ENCODE measurements at regions not wholly inside any gene's neighbourhood (a gene's known extent, or its start where the extent isn't known, plus 50 kb on each side); places are given as distances from the start of the nearest gene placed in this dataset.

- intact Hi-C loops (cut with micrococcal nuclease): no loop called here
These were observed 418.9 kb downstream of the ZNF536 start for GRCh38 chr19:30791088-30791487.

- intact Hi-C loops (cut with micrococcal nuclease): no loop called here
These were observed 418.0 kb downstream of the ZNF536 start for GRCh38 chr19:30790056-30790680.

DNA sequence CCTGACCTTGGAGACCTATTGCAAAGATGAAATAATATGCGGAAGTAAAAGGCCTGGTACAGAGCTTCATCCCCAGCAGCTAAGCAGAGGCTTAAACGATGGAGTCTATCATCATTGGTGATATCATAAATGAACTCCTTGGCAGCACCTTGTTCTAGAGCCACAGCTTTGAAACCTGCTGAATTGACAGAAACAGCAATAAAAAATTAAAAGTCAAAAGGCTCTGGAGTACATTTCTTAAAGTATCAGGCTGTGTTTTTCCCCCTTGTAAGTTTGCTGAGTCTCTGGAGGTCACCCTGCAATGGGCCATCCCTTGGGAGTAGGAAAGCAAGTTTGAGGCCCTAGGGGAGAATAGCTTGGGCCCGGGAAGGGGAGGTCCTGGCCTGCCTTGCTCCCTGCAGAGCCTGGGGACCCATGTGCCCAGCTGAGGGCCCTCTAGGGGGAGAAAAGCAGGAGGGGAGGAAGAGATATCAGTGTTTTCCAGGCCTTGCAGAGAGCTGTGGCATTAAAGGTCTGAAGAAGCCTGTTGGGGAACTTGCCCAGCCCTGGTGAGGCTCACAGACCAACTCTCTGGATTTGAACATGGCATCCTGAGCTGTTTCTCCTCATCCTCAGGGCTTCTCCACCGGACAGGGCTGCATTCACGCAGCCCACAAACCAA is 416.1 kb downstream of the ZNF536 start:
- intact Hi-C loops (cut with micrococcal nuclease): loop anchor here (10.0 kb wide), 1 partner anchor 1257 kb away; no protein-coding TSS in a partner anchor

DNA sequence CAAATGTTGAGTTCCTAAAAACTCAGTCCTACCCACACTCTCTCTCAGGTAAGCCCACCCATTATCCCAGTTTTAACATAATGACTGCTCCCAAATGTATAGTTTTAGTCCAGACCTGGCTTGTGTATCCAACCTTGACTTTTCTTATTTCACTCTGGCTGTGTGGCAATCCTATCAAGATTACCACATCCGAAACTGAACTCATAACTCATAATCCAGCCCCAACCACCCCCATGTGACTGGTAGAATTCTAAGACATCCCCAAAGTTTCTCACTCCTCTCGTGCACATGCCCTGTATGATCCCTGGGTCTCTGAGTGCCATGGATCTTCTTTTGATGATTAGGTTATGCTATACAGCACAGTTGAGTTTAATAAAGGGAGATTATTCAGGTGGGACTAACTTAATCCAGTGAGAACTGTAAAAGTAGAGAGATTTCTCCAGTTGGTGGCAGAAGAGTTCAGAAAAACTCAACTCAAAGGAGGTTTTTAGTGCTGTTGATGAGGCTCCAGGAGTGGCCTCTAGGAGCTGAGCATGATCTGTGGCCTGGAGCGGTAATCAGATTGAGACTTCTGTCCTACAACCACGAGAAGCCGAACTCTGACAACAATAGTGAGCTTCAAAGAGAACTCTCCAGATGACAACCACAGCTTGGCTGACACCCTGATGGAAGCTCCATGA is 413.4 kb downstream of the ZNF536 start:
- intact Hi-C loops (cut with micrococcal nuclease): loop anchor here (1.0 to 10.0 kb wide), 3 partner anchors 572 to 1439 kb away; no protein-coding TSS in a partner anchor

DNA sequence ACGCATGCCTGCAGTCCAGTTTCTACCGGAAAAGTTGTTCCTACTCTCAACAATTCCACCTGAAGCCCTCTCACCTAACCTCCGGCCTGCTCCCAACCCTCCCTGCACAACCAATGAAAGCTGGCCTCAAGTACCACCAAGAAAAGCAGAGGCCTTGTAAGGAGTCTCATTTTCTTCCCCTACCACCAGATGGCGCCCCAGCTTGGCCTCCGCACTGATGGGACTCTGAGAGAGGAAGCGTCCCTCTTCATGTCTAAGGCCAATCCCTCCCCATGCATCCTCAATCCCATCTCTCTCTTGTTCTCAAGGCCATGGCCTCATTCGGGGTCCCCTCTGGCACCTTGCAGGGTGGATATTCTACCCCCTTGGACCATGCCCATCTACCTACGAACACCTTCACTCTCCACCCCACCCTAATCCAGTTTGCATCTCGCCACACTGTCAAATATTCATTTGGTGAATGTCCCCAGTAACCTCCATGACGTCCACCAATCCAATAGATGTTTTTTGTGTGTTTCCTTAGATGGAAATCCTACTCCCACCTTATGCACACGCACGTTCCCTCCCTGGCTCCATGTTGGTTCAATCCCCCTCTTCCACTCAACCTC is 412.8 kb downstream of the ZNF536 start:
- intact Hi-C loops (cut with micrococcal nuclease): loop anchor here (1.0 to 10.0 kb wide), 3 partner anchors 572 to 1439 kb away; no protein-coding TSS in a partner anchor

DNA sequence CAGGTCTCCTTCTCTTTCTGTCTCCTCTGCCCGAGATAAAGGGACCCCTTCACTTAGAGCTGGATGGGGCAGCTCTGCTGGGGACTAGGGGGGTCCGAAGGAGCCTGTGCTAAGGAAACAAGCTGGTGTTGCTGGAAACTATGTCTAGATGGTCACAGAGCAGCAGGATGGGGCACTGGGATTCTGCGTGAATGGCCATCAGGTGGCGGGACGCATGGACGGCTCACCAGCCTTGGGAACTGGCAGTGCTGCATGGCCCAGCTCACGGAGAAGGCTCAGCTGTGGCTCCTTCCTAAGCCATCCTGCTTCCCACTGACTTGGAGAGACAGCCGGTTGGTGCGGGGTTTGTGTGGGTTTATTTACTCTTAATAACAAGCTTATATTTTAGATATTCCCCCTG is 411.8 kb downstream of the ZNF536 start:
- intact Hi-C loops (cut with micrococcal nuclease): loop anchor here (10.0 kb wide), 1 partner anchor 1261 kb away; no protein-coding TSS in a partner anchor

- intact Hi-C loops (cut with micrococcal nuclease): loop anchor here (10.0 kb wide), 1 partner anchor 1262 kb away; no protein-coding TSS in a partner anchor
These were observed 411.0 kb downstream of the ZNF536 start for GRCh38 chr19:30783212-30783611.

- intact Hi-C loops (cut with micrococcal nuclease): loop anchor here (10.0 kb wide), 1 partner anchor 1263 kb away; no protein-coding TSS in a partner anchor
These were observed 409.3 kb downstream of the ZNF536 start for GRCh38 chr19:30781519-30781918.

- intact Hi-C loops (cut with micrococcal nuclease): loop anchor here (10.0 kb wide), 1 partner anchor 1264 kb away; no protein-coding TSS in a partner anchor
These were observed 408.9 kb downstream of the ZNF536 start for GRCh38 chr19:30781047-30781446.

- intact Hi-C loops (cut with micrococcal nuclease): loop anchor here (10.0 kb wide), 1 partner anchor 1264 kb away; no protein-coding TSS in a partner anchor
These were observed 408.3 kb downstream of the ZNF536 start for GRCh38 chr19:30780456-30780855.

GRCh38 chr19:30780032-30780431 is 407.8 kb downstream of the ZNF536 start:
- intact Hi-C loops (cut with micrococcal nuclease): loop anchor here (10.0 kb wide), 1 partner anchor 1265 kb away; no protein-coding TSS in a partner anchor

DNA sequence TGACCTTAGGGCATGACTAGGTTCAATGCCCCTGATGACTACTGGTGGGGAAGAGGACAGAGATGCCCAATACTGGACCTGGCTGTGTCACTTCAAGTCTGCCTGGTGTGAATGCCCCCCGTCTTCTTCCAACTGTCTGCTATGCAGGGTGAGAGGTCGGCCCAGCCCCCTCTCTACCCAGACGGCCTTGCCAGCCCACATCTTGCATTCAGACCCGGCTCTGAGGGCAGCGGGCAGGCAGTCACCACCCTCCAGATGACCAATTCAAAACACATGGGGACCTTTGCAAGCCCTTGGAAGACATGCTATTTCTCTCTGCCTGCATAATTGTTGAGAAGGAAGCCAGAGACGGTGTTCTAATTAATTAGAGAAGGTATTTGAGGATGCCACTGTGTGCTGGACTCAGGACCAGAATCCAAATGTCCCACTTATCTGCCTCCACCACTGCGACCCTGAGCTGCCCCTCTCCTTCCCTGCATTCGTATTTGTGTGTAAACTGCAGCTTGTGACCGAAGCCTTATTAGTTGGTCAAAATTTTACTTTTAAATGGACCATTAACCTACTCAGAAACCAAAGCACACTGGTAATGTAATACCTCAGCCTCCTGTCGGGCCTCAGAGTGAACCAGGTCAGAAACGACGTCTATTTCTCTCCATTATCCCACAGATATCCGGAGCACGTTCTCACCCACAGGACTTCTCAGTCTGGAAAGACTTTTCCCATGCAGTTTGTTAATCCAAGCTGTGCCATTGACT is 407.0 kb downstream of the ZNF536 start:
- intact Hi-C loops (cut with micrococcal nuclease): no loop called here

DNA sequence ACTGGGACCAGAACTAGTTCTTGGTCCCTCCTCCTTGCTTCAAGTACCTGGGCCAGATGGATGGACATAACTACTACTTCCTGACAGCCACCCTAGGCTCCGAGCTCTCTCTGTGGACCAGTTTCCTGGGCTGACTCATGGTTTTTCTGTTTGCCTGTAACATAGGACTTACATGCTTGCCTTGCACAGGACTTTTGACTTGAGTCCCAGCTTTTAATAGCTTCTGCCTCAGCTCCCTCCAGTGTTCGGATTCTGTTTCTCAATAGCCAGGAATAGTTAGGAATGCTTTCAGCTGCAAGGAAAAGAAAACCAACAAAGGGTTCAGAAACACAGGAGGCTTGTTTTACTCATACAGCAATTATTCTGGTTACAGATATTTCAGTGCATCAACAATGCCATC is 405.9 kb downstream of the ZNF536 start:
- intact Hi-C loops (cut with micrococcal nuclease): no loop called here

DNA sequence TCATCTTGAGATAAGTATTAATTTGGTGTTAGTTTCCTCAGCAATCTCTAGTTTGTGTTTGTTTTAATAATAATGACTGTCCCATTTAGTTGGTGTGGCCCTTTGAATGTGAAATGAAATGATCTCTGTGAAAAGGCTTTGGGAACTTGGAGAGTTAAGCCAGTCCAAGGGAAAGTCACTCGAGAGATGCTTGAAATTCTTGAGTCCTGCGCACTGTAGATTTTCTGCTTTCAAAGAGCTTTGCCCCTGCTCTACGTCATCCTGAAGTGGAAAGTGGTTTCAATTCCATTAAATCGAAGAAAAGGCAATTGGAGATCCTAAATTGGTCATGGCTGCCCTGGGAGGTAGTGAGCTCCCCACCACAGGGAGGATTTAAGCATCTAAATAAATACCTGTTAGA is 403.8 kb downstream of the ZNF536 start:
- intact Hi-C loops (cut with micrococcal nuclease): no loop called here

DNA sequence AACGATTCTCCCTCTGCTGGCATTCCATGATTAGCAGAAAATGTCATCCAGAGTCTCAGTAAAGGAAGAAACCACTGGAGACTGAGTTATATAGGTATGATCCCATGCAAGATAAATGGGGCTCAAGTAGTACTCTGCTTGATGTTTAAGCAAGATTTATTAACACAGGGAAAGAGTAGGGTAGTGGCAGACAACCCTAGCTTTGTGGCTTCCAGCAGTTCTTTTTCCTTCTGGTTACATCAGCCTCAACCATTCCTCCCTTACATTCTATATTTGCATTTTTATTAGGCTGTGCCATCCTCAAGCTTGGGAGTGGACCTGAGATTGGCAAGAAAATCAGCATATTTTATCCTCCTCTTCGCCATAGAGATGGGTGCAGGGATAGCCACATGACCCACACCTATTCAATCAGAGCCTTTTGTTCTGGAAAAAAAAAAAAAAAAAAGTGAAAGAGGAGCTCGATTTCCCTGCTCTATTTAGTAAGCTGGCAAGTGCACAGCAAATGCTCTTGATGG is 402.1 kb downstream of the ZNF536 start:
- intact Hi-C loops (cut with micrococcal nuclease): no loop called here

- intact Hi-C loops (cut with micrococcal nuclease): no loop called here
These were observed 390.5 kb downstream of the ZNF536 start for GRCh38 chr19:30762651-30763050.

DNA sequence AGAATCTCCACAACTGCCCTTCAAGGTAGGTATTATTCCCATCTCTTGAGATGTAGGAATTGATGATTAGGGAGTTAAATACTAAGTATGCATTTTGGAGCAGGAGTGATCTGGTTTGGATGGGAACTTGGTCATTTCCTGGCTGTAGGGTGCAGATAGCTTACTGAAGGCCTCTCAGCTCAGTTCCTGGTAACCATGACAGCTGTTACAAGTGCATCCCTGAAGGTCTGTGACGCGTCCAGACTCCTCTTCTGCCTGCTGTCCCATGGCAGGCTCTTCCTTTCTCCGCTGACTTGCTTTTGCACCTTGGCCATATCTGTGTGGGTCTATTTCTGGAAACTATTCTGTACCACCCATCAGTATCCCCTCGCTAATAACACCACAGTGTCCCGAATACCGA is 387.8 kb downstream of the ZNF536 start:
- intact Hi-C loops (cut with micrococcal nuclease): no loop called here

- intact Hi-C loops (cut with micrococcal nuclease): no loop called here
These were observed 385.8 kb downstream of the ZNF536 start for GRCh38 chr19:30757837-30758617.

DNA sequence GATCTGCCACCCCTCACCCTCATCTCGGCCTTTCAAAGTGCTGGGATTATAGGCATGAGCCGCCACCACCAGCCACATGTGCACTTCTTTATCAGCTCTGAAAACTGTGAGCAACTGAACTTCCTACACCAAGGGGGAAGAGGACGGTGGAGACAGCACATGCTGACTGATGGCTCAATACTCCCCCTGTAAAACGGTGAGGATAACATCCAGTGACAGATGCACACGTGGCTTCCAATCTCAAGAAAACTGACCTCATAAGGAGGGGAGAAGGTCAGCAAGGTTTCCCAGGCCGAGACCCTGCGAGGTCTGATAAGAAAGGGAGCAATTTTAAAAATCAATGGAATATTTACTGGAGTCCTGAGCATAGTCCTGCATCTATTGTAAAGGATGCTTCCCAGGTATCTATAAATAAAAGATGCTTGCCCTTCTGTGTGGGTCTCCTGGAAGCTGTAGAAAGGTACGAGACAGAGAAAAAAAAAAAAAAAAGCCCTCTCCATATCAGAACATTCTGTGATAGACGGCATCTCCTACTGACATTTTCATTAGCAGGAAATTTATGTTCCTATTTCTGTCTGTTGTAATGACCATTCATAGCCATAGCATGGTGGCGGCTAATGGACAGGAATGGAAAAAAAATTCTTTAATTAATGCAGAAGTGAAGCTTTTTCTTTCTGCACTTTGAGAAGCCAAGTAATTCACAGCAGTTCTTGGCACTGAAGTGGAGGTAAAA is 385.1 kb downstream of the ZNF536 start:
- intact Hi-C loops (cut with micrococcal nuclease): no loop called here

Data from T-helper 1 cell treated with Interleukin-12 subunit alpha and Interleukin-12 subunit beta and Interleukin-4 antibody, amounts not matched to agents 30 ng/mL and 1 ng/mL, for 36 hours (primary cell).